ENCODE measurements at regions not wholly inside any gene's neighbourhood (a gene's known extent, or its start where the extent isn't known, plus 50 kb on each side); places are given as distances from the start of the nearest gene placed in this dataset.

- TF ChIP-seq CTCF (IDR thresholded peaks at IDR 0.05) (no peak), POLR2A (IDR thresholded peaks at IDR 0.05) (no peak)
These were observed 283.1 kb upstream of the NWD2 start for GRCh38 chr4:36961420-36961819.
